Endothelial cell of umbilical vein (primary cell): ENCODE measurements at regions not wholly inside any gene's neighbourhood (a gene's known extent, or its start where the extent isn't known, plus 50 kb on each side); places are given as distances from the start of the nearest gene placed in this dataset.

Source experiments
- EZH2 ChIP-seq: IDR thresholded peaks from 2 replicates; pipeline ENCODE4 v1.6.1; 2012; ENCODE audit warnings: borderline replicate concordance, low read depth, mild to moderate bottlenecking, moderate library complexity, low read length, inconsistent platforms; ENCODE audit not compliant: severe bottlenecking
- MAX ChIP-seq: IDR thresholded peaks from 2 replicates; pipeline ENCODE4 v1.6.1; 2011; ENCODE audit not compliant: insufficient read depth, insufficient read length
- POLR2A ChIP-seq: IDR thresholded peaks from 2 replicates; pipeline ENCODE4 v1.6.1; 2012; ENCODE audit warnings: low read depth, mild to moderate bottlenecking, control low read depth, low read length
- POLR2AphosphoS5 ChIP-seq: IDR thresholded peaks from 2 replicates; pipeline ENCODE4 v1.6.1; 2012; ENCODE audit warnings: low read depth, mild to moderate bottlenecking, control low read depth, low read length, moderate library complexity; ENCODE audit not compliant: insufficient read depth
- TF ChIP-seq, protein P1 (sequence below), 2 donors: IDR thresholded peaks; 1 replicate in 1 of 2; 2 replicates in 1 of 2; pipeline ENCODE4 v1.5.1; 2011; ENCODE audit warnings: low read length in 2 of 2, mild to moderate bottlenecking in 2 of 2, moderate library complexity in 2 of 2, control low read depth in 1 of 2, inconsistent platforms in 1 of 2, low read depth in 1 of 2; ENCODE audit not compliant: insufficient read depth in 1 of 2; ENCODE audit errors: extremely low read depth in 1 of 2

- TF ChIP-seq, protein P1, sequence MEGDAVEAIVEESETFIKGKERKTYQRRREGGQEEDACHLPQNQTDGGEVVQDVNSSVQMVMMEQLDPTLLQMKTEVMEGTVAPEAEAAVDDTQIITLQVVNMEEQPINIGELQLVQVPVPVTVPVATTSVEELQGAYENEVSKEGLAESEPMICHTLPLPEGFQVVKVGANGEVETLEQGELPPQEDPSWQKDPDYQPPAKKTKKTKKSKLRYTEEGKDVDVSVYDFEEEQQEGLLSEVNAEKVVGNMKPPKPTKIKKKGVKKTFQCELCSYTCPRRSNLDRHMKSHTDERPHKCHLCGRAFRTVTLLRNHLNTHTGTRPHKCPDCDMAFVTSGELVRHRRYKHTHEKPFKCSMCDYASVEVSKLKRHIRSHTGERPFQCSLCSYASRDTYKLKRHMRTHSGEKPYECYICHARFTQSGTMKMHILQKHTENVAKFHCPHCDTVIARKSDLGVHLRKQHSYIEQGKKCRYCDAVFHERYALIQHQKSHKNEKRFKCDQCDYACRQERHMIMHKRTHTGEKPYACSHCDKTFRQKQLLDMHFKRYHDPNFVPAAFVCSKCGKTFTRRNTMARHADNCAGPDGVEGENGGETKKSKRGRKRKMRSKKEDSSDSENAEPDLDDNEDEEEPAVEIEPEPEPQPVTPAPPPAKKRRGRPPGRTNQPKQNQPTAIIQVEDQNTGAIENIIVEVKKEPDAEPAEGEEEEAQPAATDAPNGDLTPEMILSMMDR (IDR thresholded peaks at IDR 0.05; ENCODE audit: extremely low read depth in 1 of 2, insufficient read depth in 1 of 2, low read depth in 1 of 2, low read length in 2 of 2): no peak
- TF ChIP-seq POLR2AphosphoS5 (no peak), EZH2 (no peak), POLR2A (no peak), MAX (no peak)
Observed at GRCh38 chr9:22265534-22265933, 181.1 kb upstream of the DMRTA1 start.
